Neural cell (in vitro differentiated cells): ENCODE measurements at regions not wholly inside any gene's neighbourhood (a gene's known extent, or its start where the extent isn't known, plus 50 kb on each side); places are given as distances from the start of the nearest gene placed in this dataset.

Source experiments
- H2AFZ ChIP-seq: fragments of 200-600, 300-800 bp; sonication (generic), shearing (Covaris generic); 2 replicates; pipeline ENCODE4 v1.6.0; 2014; ENCODE audit warnings: low read depth, mild to moderate bottlenecking, antibody characterized with exemption, low read length, moderate library complexity
- H3F3A ChIP-seq: fragments of 200-600 bp; shearing (Covaris generic); 2 replicates; pipeline ENCODE4 v1.6.1; 2016; ENCODE audit warnings: mild to moderate bottlenecking, moderate library complexity, mixed read lengths, antibody characterized with exemption, low read length; ENCODE audit not compliant: insufficient read depth, poor library complexity, severe bottlenecking
- H3K27ac ChIP-seq: fragments of 200-600, 300-800 bp; sonication (generic), shearing (Covaris generic); 2 replicates; pipeline ENCODE4 v1.5.1; 2014; ENCODE audit warnings: mild to moderate bottlenecking, low read length, moderate library complexity
- H3K27me3 ChIP-seq: fragments of 300-800, 200-600 bp; sonication (generic), shearing (Covaris generic); 2 replicates; pipeline ENCODE4 v1.6.0; 2014; ENCODE audit warnings: mild to moderate bottlenecking, low read depth, low read length, moderate library complexity; ENCODE audit not compliant: insufficient read depth
- H3K36me3 ChIP-seq: fragments of 300-800, 200-600 bp; sonication (generic), shearing (Covaris generic); 2 replicates; pipeline ENCODE4 v1.5.1; 2014; ENCODE audit warnings: mild to moderate bottlenecking, antibody characterized with exemption, low read length, moderate library complexity; ENCODE audit not compliant: insufficient read depth
- H3K4me2 ChIP-seq: fragments of 300-800, 200-600 bp; sonication (generic), shearing (Covaris generic); 2 replicates; pipeline ENCODE4 v1.6.0; 2014; ENCODE audit warnings: mild to moderate bottlenecking, low read length
- H3K4me3 ChIP-seq: fragments of 300-800, 200-600 bp; sonication (generic), shearing (Covaris generic); 2 replicates; pipeline ENCODE4 v1.5.1; 2014; ENCODE audit warnings: mild to moderate bottlenecking, low read length, moderate library complexity
- H3K79me2 ChIP-seq: fragments of 200-600 bp; shearing (Covaris generic); replicated peaks from 2 replicates; pipeline ENCODE4 v1.6.0; 2014; ENCODE audit warnings: mild to moderate bottlenecking, low read length, moderate library complexity; ENCODE audit not compliant: insufficient read depth
- H3K9ac ChIP-seq: fragments of 300-800, 200-600 bp; sonication (generic), shearing (Covaris generic); 2 replicates; pipeline ENCODE4 v1.6.1; 2016; ENCODE audit warnings: mild to moderate bottlenecking, low read length, mixed read lengths
- H3K9me2 ChIP-seq: fragments of 200-600 bp; shearing (Covaris generic); 2 replicates; pipeline ENCODE4 v1.6.1; 2016; ENCODE audit warnings: mild to moderate bottlenecking, low read length, mixed read lengths; ENCODE audit not compliant: insufficient read depth
- H3K9me3 ChIP-seq: fragments of 200-600, 300-800 bp; sonication (generic), shearing (Covaris generic); 2 replicates; pipeline ENCODE4 v1.6.1; 2016; ENCODE audit warnings: mild to moderate bottlenecking, mixed run types, low read length, moderate library complexity, mixed read lengths
- H4K20me1 ChIP-seq: fragments of 200-600 bp; shearing (Covaris generic); 2 replicates; pipeline ENCODE4 v1.6.1; 2016; ENCODE audit warnings: mild to moderate bottlenecking, mixed run types; ENCODE audit not compliant: insufficient read depth
- EP300 ChIP-seq: fragments of 450-650 bp; conservative IDR thresholded peaks from 2 replicates; pipeline ENCODE4 v1.6.1; 2014; ENCODE audit warnings: antibody characterized with exemption, mild to moderate bottlenecking, moderate library complexity; ENCODE audit not compliant: poor library complexity, severe bottlenecking
- EZH2 ChIP-seq: fragments of 200-600, 300-800 bp; shearing (Covaris generic), sonication (generic); IDR thresholded peaks from 2 replicates; pipeline ENCODE4 v1.6.1; 2014; ENCODE audit warnings: antibody characterized with exemption, low read length, borderline replicate concordance, mild to moderate bottlenecking; ENCODE audit not compliant: insufficient read depth, poor library complexity, severe bottlenecking
- MXI1 ChIP-seq: fragments of 450-650 bp; conservative IDR thresholded peaks from 2 replicates; pipeline ENCODE4 v1.6.1; 2014; ENCODE audit warnings: antibody characterized with exemption, mild to moderate bottlenecking; ENCODE audit not compliant: poor library complexity, severe bottlenecking
- POLR2AphosphoS5 ChIP-seq: IDR thresholded peaks from 2 replicates; pipeline ENCODE4 v1.6.1; 2012
- RAD21 ChIP-seq: fragments of 450-650 bp; conservative IDR thresholded peaks from 2 replicates; pipeline ENCODE4 v1.6.1; 2014; ENCODE audit warnings: antibody characterized with exemption, mild to moderate bottlenecking, moderate library complexity
- SMC3 ChIP-seq: fragments of 450-650 bp; conservative IDR thresholded peaks from 2 replicates; pipeline ENCODE4 v1.6.1; 2014; ENCODE audit warnings: antibody characterized with exemption, mild to moderate bottlenecking, moderate library complexity; ENCODE audit not compliant: poor library complexity
- TAF1 ChIP-seq: IDR thresholded peaks from 2 replicates; pipeline ENCODE4 v1.6.1; 2012; ENCODE audit warnings: low read depth
- TF ChIP-seq, protein P1 (sequence below): IDR thresholded peaks from 2 replicates; pipeline ENCODE4 v1.6.1; 2012; ENCODE audit warnings: borderline replicate concordance
- TF ChIP-seq, protein P2 (sequence below): fragments of 450-650 bp; IDR thresholded peaks from 2 replicates; pipeline ENCODE4 v1.5.1; 2014; ENCODE audit warnings: antibody characterized with exemption, mild to moderate bottlenecking, moderate library complexity; ENCODE audit not compliant: poor library complexity, severe bottlenecking

DNA sequence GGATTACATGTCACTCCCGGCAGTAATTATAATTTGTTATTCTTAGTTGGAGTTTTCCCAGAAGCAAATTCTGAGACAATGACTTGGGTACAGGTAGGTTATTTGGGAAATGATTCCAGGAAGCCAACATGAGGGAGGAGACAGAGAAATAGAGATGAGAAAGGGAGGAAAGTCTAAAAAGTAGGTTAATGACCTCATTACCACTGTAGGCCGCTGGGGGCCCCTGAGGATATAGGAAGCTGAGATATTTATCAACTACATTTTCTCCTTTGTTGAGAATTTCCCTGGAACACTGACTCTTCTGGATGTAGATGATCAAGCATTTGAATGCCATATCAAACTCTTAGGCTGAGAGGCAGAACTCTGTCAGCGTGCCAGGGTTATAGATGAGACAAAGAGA is 284.3 kb downstream of the ICOS start:
- no peaks in the 10 kb centered on the region for H3F3A ChIP-seq
- H3K9me3 ChIP-seq = no peaks in the 10 kb centered on the region
- H3K36me3 ChIP-seq = no peaks in the 10 kb centered on the region
- H3K79me2 ChIP-seq = no peaks in the 10 kb centered on the region
- H3K9me2 ChIP-seq = no peaks in the 10 kb centered on the region
- H3K4me3 ChIP-seq = no peak overlapping the region
- H3K27ac ChIP-seq = no peak overlapping the region
- TF ChIP-seq, protein P1, sequence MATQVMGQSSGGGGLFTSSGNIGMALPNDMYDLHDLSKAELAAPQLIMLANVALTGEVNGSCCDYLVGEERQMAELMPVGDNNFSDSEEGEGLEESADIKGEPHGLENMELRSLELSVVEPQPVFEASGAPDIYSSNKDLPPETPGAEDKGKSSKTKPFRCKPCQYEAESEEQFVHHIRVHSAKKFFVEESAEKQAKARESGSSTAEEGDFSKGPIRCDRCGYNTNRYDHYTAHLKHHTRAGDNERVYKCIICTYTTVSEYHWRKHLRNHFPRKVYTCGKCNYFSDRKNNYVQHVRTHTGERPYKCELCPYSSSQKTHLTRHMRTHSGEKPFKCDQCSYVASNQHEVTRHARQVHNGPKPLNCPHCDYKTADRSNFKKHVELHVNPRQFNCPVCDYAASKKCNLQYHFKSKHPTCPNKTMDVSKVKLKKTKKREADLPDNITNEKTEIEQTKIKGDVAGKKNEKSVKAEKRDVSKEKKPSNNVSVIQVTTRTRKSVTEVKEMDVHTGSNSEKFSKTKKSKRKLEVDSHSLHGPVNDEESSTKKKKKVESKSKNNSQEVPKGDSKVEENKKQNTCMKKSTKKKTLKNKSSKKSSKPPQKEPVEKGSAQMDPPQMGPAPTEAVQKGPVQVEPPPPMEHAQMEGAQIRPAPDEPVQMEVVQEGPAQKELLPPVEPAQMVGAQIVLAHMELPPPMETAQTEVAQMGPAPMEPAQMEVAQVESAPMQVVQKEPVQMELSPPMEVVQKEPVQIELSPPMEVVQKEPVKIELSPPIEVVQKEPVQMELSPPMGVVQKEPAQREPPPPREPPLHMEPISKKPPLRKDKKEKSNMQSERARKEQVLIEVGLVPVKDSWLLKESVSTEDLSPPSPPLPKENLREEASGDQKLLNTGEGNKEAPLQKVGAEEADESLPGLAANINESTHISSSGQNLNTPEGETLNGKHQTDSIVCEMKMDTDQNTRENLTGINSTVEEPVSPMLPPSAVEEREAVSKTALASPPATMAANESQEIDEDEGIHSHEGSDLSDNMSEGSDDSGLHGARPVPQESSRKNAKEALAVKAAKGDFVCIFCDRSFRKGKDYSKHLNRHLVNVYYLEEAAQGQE = no peak
- no peak for TF ChIP-seq SMC3
- TF ChIP-seq EZH2 = no peak
- no peak for TF ChIP-seq RAD21
- TF ChIP-seq, protein P2, sequence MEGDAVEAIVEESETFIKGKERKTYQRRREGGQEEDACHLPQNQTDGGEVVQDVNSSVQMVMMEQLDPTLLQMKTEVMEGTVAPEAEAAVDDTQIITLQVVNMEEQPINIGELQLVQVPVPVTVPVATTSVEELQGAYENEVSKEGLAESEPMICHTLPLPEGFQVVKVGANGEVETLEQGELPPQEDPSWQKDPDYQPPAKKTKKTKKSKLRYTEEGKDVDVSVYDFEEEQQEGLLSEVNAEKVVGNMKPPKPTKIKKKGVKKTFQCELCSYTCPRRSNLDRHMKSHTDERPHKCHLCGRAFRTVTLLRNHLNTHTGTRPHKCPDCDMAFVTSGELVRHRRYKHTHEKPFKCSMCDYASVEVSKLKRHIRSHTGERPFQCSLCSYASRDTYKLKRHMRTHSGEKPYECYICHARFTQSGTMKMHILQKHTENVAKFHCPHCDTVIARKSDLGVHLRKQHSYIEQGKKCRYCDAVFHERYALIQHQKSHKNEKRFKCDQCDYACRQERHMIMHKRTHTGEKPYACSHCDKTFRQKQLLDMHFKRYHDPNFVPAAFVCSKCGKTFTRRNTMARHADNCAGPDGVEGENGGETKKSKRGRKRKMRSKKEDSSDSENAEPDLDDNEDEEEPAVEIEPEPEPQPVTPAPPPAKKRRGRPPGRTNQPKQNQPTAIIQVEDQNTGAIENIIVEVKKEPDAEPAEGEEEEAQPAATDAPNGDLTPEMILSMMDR = no peak
- no peak for TF ChIP-seq MXI1
- no peak for TF ChIP-seq EP300
- no peak for TF ChIP-seq TAF1
- TF ChIP-seq POLR2AphosphoS5 = no peak
- no peaks in the 10 kb centered on the region for H4K20me1 ChIP-seq
- H3K9ac ChIP-seq = no peak overlapping the region
- H2AFZ ChIP-seq = no peak overlapping the region
- H3K27me3 ChIP-seq = no peaks in the 10 kb centered on the region
- H3K4me2 ChIP-seq = no peak overlapping the region

DNA sequence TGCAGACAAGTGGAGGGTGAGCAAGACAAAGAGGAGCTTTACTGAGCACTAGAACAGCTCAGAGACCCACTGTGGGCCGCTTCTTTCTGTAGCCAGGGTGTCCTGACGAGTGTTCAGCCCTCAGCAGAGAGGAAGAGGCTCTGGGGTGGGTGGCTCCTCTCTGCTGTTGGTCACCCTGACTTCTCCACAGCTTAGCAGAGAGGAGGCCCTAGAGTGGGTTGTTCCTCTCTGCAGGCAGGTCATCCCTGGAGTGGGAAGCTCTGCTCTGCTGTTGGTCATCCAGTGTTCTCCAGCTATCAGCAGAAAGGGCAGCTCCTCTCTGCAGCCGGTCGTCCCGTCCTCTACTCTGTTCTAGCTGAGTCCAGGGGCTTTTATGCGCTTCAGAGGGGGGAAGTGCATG is 286.5 kb downstream of the ICOS start:
- H3K79me2 ChIP-seq = no peaks in the 10 kb centered on the region
- no peak overlapping the region for H3K4me3 ChIP-seq
- H4K20me1 ChIP-seq = no peaks in the 10 kb centered on the region
- H3K9me3 ChIP-seq = no peaks in the 10 kb centered on the region
- H3F3A ChIP-seq = no peaks in the 10 kb centered on the region
- H2AFZ ChIP-seq = no peak overlapping the region
- H3K36me3 ChIP-seq = no peaks in the 10 kb centered on the region
- no peaks in the 10 kb centered on the region for H3K9me2 ChIP-seq
- H3K4me2 ChIP-seq = no peak overlapping the region
- TF ChIP-seq, protein P1 = no peak
- TF ChIP-seq SMC3 = no peak
- TF ChIP-seq MXI1 = no peak
- no peak for TF ChIP-seq EP300
- TF ChIP-seq, protein P2 = no peak
- no peak for TF ChIP-seq RAD21
- no peak for TF ChIP-seq POLR2AphosphoS5
- no peak for TF ChIP-seq TAF1
- no peak for TF ChIP-seq EZH2
- no peak overlapping the region for H3K9ac ChIP-seq
- no peak overlapping the region for H3K27ac ChIP-seq
- no peaks in the 10 kb centered on the region for H3K27me3 ChIP-seq
